Neuronal stem cell (in vitro differentiated cells): ENCODE measurements at regions not wholly inside any gene's neighbourhood (a gene's known extent, or its start where the extent isn't known, plus 50 kb on each side); places are given as distances from the start of the nearest gene placed in this dataset.

Source experiments
- DNase-seq: peaks from one replicate; pipeline ENCODE4 v3.0.0-alpha.2; 2013; ENCODE audit warnings: low spot score
- H2AFZ ChIP-seq: one replicate; pipeline ENCODE4 v1.6.1; 2013; ENCODE audit warnings: mild to moderate bottlenecking, low read length, inconsistent platforms
- H2AK5ac ChIP-seq: 2 replicates; pipeline ENCODE4 v1.6.1; 2013; ENCODE audit warnings: low read depth, mild to moderate bottlenecking, inconsistent platforms, low read length, moderate library complexity, mixed read lengths
- H2BK120ac ChIP-seq: 2 replicates; pipeline ENCODE4 v1.6.1; 2013; ENCODE audit warnings: low read depth, mild to moderate bottlenecking, inconsistent platforms, low read length, moderate library complexity, mixed read lengths
- H2BK12ac ChIP-seq: one replicate; pipeline ENCODE4 v1.6.1; 2013; ENCODE audit warnings: low read length, inconsistent platforms
- H2BK15ac ChIP-seq: 2 replicates; pipeline ENCODE4 v1.6.1; 2013; ENCODE audit warnings: mild to moderate bottlenecking, low read length, inconsistent platforms, mixed read lengths
- H2BK5ac ChIP-seq: one replicate; pipeline ENCODE4 v1.6.1; 2013; ENCODE audit warnings: inconsistent platforms, mild to moderate bottlenecking, low read length, moderate library complexity
- H3K14ac ChIP-seq: one replicate; pipeline ENCODE4 v1.6.1; 2013; ENCODE audit warnings: low read length, inconsistent platforms
- H3K18ac ChIP-seq: 2 replicates; pipeline ENCODE4 v1.6.1; 2013; ENCODE audit warnings: low read length, inconsistent platforms
- H3K23ac ChIP-seq: 2 replicates; pipeline ENCODE4 v1.6.1; 2013; ENCODE audit warnings: low read depth, mild to moderate bottlenecking, mixed read lengths, low read length, inconsistent platforms; ENCODE audit not compliant: poor library complexity
- H3K27ac ChIP-seq: replicated peaks from 3 replicates; pipeline ENCODE4 v1.5.1; 2013; ENCODE audit warnings: low read length, inconsistent platforms
- H3K27me3 ChIP-seq, 3 experiments: 2 replicates each; pipeline ENCODE4 v1.6.1; 2013; ENCODE audit warnings: low read length in 3 of 3, mild to moderate bottlenecking in 2 of 3, inconsistent platforms in 1 of 3, low read depth in 1 of 3, mixed read lengths in 1 of 3, moderate library complexity in 1 of 3; ENCODE audit not compliant: control insufficient read depth in 3 of 3, insufficient read depth in 3 of 3
- H3K36me3 ChIP-seq, 2 donors: replicated peaks in 1 of 2; 2 replicates each; pipeline ENCODE4 v1.6.1; 2013; ENCODE audit warnings: low read length in 2 of 2; ENCODE audit not compliant: control insufficient read depth in 2 of 2, insufficient read depth in 2 of 2
- H3K4ac ChIP-seq: 2 replicates; pipeline ENCODE4 v1.6.1; 2013; ENCODE audit warnings: inconsistent platforms, mild to moderate bottlenecking, low read length, moderate library complexity
- H3K4me1 ChIP-seq, 2 donors: 1 replicate in 1 of 2; 2 replicates in 1 of 2; pipeline ENCODE4 v1.6.1; 2013; ENCODE audit warnings: low read length in 2 of 2, low read depth in 1 of 2; ENCODE audit not compliant: control insufficient read depth in 2 of 2, insufficient read depth in 1 of 2
- H3K4me2 ChIP-seq: one replicate; pipeline ENCODE4 v1.6.1; 2013; ENCODE audit warnings: mild to moderate bottlenecking, low read length, inconsistent platforms; ENCODE audit not compliant: insufficient read depth, poor library complexity, severe bottlenecking
- H3K4me3 ChIP-seq, 2 donors: 2 replicates each; pipeline ENCODE4 v1.5.1; 2013; ENCODE audit warnings: low read length in 2 of 2, mild to moderate bottlenecking in 2 of 2, inconsistent platforms in 1 of 2, moderate library complexity in 1 of 2
- H3K79me1 ChIP-seq: one replicate; pipeline ENCODE4 v1.6.1; 2013; ENCODE audit warnings: low read depth, mild to moderate bottlenecking, inconsistent platforms, low read length, moderate library complexity
- H3K9ac ChIP-seq: one replicate; pipeline ENCODE4 v1.6.1; 2013; ENCODE audit warnings: mild to moderate bottlenecking, low read depth, low read length, inconsistent platforms; ENCODE audit not compliant: poor library complexity
- H3K9me3 ChIP-seq, 2 donors: replicated peaks in 1 of 2; 2 replicates each; pipeline versions ENCODE3 to v1.6.1; 2013; ENCODE audit warnings: low read length in 2 of 2, mild to moderate bottlenecking in 2 of 2, inconsistent platforms in 1 of 2, low read depth in 1 of 2, mixed read lengths in 1 of 2, moderate library complexity in 1 of 2; ENCODE audit not compliant: control insufficient read depth in 2 of 2, insufficient read depth in 1 of 2
- H4K8ac ChIP-seq: one replicate; pipeline ENCODE4 v1.6.1; 2013; ENCODE audit warnings: low read depth, mild to moderate bottlenecking, inconsistent platforms, low read length, moderate library complexity
- H4K91ac ChIP-seq: one replicate; pipeline ENCODE4 v1.6.1; 2013; ENCODE audit warnings: low read length, low read depth, mild to moderate bottlenecking, inconsistent platforms; ENCODE audit not compliant: poor library complexity
- WGBS, 2 donors: extraction: QIAGEN DNeasy Blood & Tissue Kit; methylation state at CpG; one replicate each; pipeline ENCODE4 v1.1.7; 2013; ENCODE audit warnings: missing lambda C conversion rate in 2 of 2, mixed read lengths in 1 of 2; ENCODE audit not compliant: insufficient read length in 2 of 2, insufficient replicate concordance in 1 of 2; ENCODE audit errors: extremely low coverage in 2 of 2; 5-methylcytosine and 5-hydroxymethylcytosine counted together

DNA sequence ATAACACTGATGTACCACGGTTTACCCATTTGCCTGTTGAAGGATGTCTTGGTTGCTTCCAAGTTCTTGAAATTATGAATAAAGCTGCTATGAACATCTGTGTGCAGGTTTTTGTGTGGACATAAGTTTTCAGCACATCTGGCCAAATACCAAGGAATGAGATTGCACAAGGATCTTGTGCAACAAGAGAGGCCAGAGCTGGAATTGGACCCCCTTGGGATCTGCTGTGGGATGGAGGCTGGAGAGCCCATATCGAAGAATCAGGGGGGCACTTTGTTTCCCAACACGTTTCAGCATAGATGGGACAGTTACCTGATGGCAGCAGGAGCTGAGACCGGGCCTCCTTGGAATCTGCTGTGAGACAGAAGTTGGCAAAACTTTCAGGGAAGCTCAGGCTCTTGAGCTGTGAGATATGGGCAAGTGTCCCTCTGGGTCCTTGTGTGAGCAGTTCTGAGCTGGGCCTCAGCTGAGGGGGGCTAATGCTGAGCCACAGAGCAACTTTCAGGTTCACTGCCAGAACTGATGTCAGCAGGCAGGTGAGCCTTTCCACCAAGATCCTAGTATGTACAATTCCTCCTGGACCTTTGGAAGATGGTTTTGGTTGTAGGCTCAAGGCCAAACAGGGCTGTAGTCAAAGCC, 115.2 kb upstream of the RAB18 start:
- Histone ChIP-seq H3K27me3 (no peaks in the 10 kb centered on the region), H3K4me1 (no peaks in the 10 kb centered on the region), H2BK120ac (no peak overlapping the region), H3K18ac (no peak overlapping the region), H2BK5ac (no peak overlapping the region), H3K4me2 (no peak overlapping the region), H4K91ac (no peak overlapping the region), H2AK5ac (no peak overlapping the region), H3K79me1 (no peaks in the 10 kb centered on the region), H3K9ac (no peak overlapping the region), H3K27ac (no peak overlapping the region), H3K9me3 (peaks cover 0 to 2% of the 10 kb centered on the region in 2 donors), H2BK15ac (no peak overlapping the region), H3K23ac (no peak overlapping the region), H2AFZ (no peak overlapping the region), H3K4me3 (peak overlapping the region in 1 of 2 donors; percentile 43), H4K8ac (no peak overlapping the region), H2BK12ac (no peak overlapping the region), H3K4ac (no peak overlapping the region), H3K14ac (no peak overlapping the region), H3K36me3 (no peaks in the 10 kb centered on the region)
- no peak for DNase-seq
- no CpG with 5 or more reads among the region's 4 CpGs for WGBS, 2 donors

DNA sequence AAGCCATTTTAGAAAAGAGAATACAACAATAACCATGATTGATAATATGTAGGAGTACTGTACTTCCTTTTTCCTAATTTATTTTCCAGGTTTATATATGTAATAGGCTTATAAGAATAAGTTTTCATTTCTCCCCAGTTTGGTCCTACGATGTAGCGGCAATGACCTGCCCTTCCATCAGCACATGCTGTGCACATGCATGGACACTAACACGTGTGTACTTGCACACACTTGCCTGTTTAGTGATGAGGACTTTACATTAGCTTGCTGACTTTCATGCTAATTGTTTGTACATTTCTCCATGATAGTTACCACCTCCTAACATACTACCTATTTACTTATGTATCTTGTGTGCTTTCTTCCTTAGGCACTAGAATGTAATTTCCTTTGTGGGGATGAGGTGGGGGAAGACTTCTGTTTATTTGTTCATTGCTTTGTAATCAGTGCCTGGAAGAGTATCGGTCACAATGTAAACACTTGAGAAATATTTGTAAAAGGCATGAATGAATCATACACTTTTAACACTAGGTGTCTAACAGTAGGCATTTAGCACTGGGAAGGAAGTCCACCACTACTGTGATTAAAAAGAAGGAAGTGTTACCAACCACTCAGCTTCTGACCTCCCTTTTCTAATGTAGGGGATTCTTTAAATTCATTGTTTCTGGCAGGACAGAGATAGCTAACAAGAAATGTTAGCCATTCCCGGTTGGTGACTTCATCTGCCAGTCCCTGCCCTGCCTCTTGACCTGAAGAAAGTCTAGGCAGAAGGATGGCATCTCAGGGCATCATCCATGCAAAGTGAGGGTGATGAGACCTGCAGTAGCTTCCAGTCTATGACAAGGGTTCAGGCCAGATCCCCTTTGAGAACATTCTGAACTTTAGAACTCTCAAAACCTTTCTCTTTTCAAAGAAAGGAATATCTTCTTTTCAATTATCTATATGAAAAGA, 120.2 kb upstream of the RAB18 start:
- Histone ChIP-seq H3K27me3 (no peaks in the 10 kb centered on the region), H4K8ac (no peak overlapping the region), H2AK5ac (no peak overlapping the region), H3K14ac (no peak overlapping the region), H3K9ac (no peak overlapping the region), H2AFZ (no peak overlapping the region), H3K9me3 (no peaks in the 10 kb centered on the region), H4K91ac (no peak overlapping the region), H3K4me3 (no peak overlapping the region), H2BK15ac (no peak overlapping the region), H3K18ac (no peak overlapping the region), H2BK5ac (no peak overlapping the region), H3K23ac (no peak overlapping the region), H3K79me1 (no peaks in the 10 kb centered on the region), H3K27ac (no peak overlapping the region), H3K36me3 (no peaks in the 10 kb centered on the region), H2BK120ac (no peak overlapping the region), H3K4me1 (no peaks in the 10 kb centered on the region), H3K4me2 (no peak overlapping the region), H3K4ac (no peak overlapping the region), H2BK12ac (no peak overlapping the region)
- WGBS, 2 donors, result no CpG with 5 or more reads among the region's 5 CpGs
- DNase-seq, result no peak

DNA sequence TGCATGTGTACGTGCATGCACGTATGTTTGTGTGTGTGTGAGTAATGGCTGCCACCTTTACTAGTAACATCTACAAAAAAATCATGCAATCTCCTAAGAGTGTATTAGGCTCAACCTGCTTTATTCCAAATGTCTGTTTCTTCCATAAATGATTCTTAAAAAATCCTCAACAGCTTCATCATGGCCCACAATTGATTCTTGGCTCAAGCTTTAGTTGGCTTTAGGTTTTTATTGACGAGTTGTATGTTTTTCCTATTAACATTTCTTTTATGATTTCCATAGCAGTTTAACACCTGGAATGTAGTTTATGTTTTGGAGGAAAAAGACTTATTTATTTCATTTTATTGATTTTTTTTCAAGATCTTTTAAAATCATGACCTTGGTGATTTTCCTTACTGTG, 121.9 kb upstream of the RAB18 start:
- H3K9me3 ChIP-seq, result no peaks in the 10 kb centered on the region
- H3K4me1 ChIP-seq, result no peaks in the 10 kb centered on the region
- H3K14ac ChIP-seq, result no peak overlapping the region
- no peak overlapping the region for H4K8ac ChIP-seq
- no peak for DNase-seq
- no peaks in the 10 kb centered on the region for H3K36me3 ChIP-seq
- no peak overlapping the region for H4K91ac ChIP-seq
- no peak overlapping the region for H2BK120ac ChIP-seq
- no peak overlapping the region for H3K9ac ChIP-seq
- H3K4me3 ChIP-seq, result no peak overlapping the region
- no peak overlapping the region for H3K18ac ChIP-seq
- H3K79me1 ChIP-seq, result no peaks in the 10 kb centered on the region
- H2AFZ ChIP-seq, result no peak overlapping the region
- H3K27me3 ChIP-seq, result no peaks in the 10 kb centered on the region
- no CpG with 5 or more reads among the region's 3 CpGs for WGBS, 2 donors
- H3K4ac ChIP-seq, result no peak overlapping the region
- H3K23ac ChIP-seq, result no peak overlapping the region
- H3K4me2 ChIP-seq, result no peak overlapping the region
- no peak overlapping the region for H2AK5ac ChIP-seq
- H3K27ac ChIP-seq, result no peak overlapping the region
- H2BK15ac ChIP-seq, result no peak overlapping the region
- H2BK12ac ChIP-seq, result no peak overlapping the region
- H2BK5ac ChIP-seq, result no peak overlapping the region

DNA sequence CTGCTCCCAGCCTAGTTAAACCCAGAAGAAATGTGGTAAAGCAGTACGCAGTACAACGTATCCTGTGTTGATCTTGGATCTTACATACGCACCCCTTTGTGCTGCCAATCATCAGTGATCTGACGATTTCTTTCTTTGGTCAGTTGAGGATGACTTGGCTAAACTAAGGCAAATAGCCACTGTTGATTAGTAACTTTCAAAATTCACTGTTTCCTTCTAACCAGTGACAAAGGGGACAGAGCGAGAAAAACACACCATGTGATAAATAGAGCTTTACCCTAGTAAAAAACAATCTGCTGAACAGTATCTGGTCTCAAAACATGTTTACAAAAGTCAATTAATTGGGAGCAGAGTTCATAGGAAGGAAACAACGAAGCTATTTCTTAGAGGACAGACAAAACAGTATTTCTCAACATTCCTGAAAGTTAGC, 123.2 kb upstream of the RAB18 start:
- H2BK15ac ChIP-seq, result no peak overlapping the region
- no peaks in the 10 kb centered on the region for H3K9me3 ChIP-seq
- no CpG with 5 or more reads among the region's 6 CpGs for WGBS, 2 donors
- no peak for DNase-seq
- H3K14ac ChIP-seq, result no peak overlapping the region
- H4K91ac ChIP-seq, result no peak overlapping the region
- no peak overlapping the region for H4K8ac ChIP-seq
- H2AFZ ChIP-seq, result no peak overlapping the region
- no peaks in the 10 kb centered on the region for H3K27me3 ChIP-seq
- no peaks in the 10 kb centered on the region for H3K4me1 ChIP-seq
- no peak overlapping the region for H3K27ac ChIP-seq
- H3K9ac ChIP-seq, result no peak overlapping the region
- no peak overlapping the region for H3K4me3 ChIP-seq
- H2BK12ac ChIP-seq, result no peak overlapping the region
- no peaks in the 10 kb centered on the region for H3K79me1 ChIP-seq
- H3K4me2 ChIP-seq, result no peak overlapping the region
- H2BK120ac ChIP-seq, result no peak overlapping the region
- no peak overlapping the region for H2AK5ac ChIP-seq
- no peak overlapping the region for H2BK5ac ChIP-seq
- no peak overlapping the region for H3K4ac ChIP-seq
- no peak overlapping the region for H3K23ac ChIP-seq
- no peak overlapping the region for H3K18ac ChIP-seq
- no peaks in the 10 kb centered on the region for H3K36me3 ChIP-seq
